ENCODE measurements at regions not wholly inside any gene's neighbourhood (a gene's known extent, or its start where the extent isn't known, plus 50 kb on each side); places are given as distances from the start of the nearest gene placed in this dataset.

- H3K36me3 Mint-ChIP-seq = no peaks in the 10 kb centered on the region
- CTCF ChIA-PET = no interaction called here
- H3K9me3 Mint-ChIP-seq = no peaks in the 10 kb centered on the region
- no peaks in the 10 kb centered on the region for H3K27me3 Mint-ChIP-seq (ENCODE audit: low read depth)
- no peaks in the 10 kb centered on the region for H3K4me1 Mint-ChIP-seq
- DNase-seq (ENCODE audit: low spot score) (no peak), ATAC-seq (no peak)
- no peak overlapping the region for H3K27ac Mint-ChIP-seq
- H3K4me3 Mint-ChIP-seq = no peak overlapping the region
- POLR2A ChIA-PET = no interaction called here
- TF ChIP-seq, protein P1, sequence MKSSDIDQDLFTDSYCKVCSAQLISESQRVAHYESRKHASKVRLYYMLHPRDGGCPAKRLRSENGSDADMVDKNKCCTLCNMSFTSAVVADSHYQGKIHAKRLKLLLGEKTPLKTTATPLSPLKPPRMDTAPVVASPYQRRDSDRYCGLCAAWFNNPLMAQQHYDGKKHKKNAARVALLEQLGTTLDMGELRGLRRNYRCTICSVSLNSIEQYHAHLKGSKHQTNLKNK (CRISPR knock-in tag; IDR thresholded peaks at IDR 0.05) = no peak
- TF ChIP-seq MYBL2 (CRISPR knock-in tag; IDR thresholded peaks at IDR 0.05) (no peak), SP1 (CRISPR knock-in tag; conservative IDR thresholded peaks at IDR 0.05) (no peak), CREB1 (CRISPR knock-in tag; IDR thresholded peaks at IDR 0.05) (no peak)
These were observed 61.7 kb downstream of the MRPS30 start for GRCh38 chr5:44870430-44870829.

DNA sequence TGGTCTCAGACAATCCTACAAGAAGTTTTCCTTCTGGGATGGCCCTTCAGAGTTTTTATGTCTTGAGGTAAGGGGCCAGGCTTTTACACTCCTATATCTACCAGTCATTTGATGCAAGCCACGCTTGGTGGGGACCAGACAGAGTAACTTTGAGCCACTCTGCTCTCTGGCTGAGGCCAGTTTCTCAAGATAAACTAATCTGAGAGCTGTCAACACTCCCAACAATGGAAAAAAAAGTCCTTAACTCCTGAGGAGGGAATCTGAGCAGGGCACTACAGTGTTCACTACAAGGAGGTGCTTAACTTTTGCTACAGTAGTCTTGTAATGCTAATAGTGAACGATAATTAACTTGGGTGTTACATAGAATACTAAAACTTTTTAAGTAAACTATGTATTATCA lies 62.7 kb downstream of the MRPS30 start:
- H3K27ac Mint-ChIP-seq = no peak overlapping the region
- H3K4me3 Mint-ChIP-seq = no peak overlapping the region
- DNase-seq (ENCODE audit: low spot score) (no peak), ATAC-seq (no peak)
- no peaks in the 10 kb centered on the region for H3K27me3 Mint-ChIP-seq (ENCODE audit: low read depth)
- H3K4me1 Mint-ChIP-seq = peaks cover 7% of the 10 kb centered on the region
- H3K36me3 Mint-ChIP-seq = no peaks in the 10 kb centered on the region
- H3K9me3 Mint-ChIP-seq = no peaks in the 10 kb centered on the region
- CTCF ChIA-PET = interaction anchor here (1.6 kb wide), 1 partner anchor 63 kb away, joined by 3 read pairs; no protein-coding TSS in a partner anchor
- POLR2A ChIA-PET = no interaction called here
- TF ChIP-seq TEAD4 (CRISPR knock-in tag; IDR thresholded peaks at IDR 0.05) = no peak
- TF ChIP-seq ETV6 (CRISPR knock-in tag; IDR thresholded peaks at IDR 0.05) = no peak
- TF ChIP-seq ZNF396 (CRISPR knock-in tag; IDR thresholded peaks at IDR 0.05; ENCODE audit: borderline replicate concordance) = no peak
- TF ChIP-seq GTF2I (CRISPR knock-in tag; conservative IDR thresholded peaks at IDR 0.05) = no peak
- no peak for TF ChIP-seq E2F4 (CRISPR knock-in tag; IDR thresholded peaks at IDR 0.05; ENCODE audit: borderline replicate concordance, low read depth)
- no peak for TF ChIP-seq GABPB1 (CRISPR knock-in tag; IDR thresholded peaks at IDR 0.05)
- no peak for TF ChIP-seq ZBTB21 (CRISPR knock-in tag; IDR thresholded peaks at IDR 0.05; ENCODE audit: borderline replicate concordance)
- TF ChIP-seq ZNF532 (CRISPR knock-in tag; IDR thresholded peaks at IDR 0.05; ENCODE audit: borderline replicate concordance) = no peak
- TF ChIP-seq PRRX2 (CRISPR knock-in tag; IDR thresholded peaks at IDR 0.05) = no peak
- no peak for TF ChIP-seq RORB (CRISPR knock-in tag; IDR thresholded peaks at IDR 0.05)
- TF ChIP-seq FOXK1 (CRISPR knock-in tag; IDR thresholded peaks at IDR 0.05) = no peak

DNA sequence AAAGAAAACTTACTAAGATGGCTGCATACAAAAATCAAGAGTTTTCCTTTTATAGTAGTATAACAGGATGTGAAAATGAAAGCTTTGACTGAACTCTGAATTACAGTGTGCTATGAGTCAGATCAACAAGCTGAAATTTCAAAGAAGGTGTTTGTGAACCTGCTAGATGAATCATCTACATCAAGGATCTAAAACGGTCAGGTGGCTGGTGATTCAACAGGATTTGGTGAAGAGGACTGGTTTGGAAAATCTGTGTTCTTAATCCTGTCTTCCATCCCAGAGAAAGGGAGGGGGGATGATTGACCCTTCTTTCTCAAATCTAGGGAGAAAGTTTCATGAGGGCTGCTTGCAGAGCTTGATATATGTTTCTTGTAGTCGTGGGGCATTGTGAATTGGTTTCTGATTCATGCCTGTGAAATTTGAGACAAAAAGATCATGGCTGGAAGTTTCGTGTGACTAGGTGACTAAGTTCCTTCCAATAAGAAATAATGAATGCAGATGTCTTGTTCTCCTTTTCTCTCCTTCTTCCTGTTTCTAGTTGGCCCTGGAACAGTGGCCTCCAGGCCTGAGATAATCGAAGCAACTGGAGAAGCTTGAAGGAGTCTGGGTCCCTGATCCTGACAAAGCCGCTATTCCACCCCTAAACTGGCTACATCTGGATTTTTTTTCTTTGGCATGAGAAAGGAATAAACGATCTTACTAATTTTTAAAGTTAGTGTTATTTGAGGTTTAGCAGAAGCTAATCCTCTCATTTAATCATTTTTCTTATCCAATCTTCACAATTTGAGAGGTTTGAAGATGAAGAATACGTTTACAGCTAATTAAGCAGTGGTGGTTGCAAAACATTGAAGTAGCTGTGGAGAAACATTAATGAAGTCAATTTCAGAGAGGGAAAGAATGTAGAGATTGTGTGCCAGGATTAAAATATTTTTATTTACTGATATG lies 67.2 kb downstream of the MRPS30 start:
- Mint-ChIP-seq H3K9me3 (0 out of 2 replicates have a peak, but pooled peaks cover 3% of the 10 kb centered on the region), H3K27ac (peak overlapping the region; percentile 52; the same call in 1 of the 2 replicates)
- POLR2A ChIA-PET = no interaction called here
- no peak for TF ChIP-seq ZNF532 (CRISPR knock-in tag; IDR thresholded peaks at IDR 0.05; ENCODE audit: borderline replicate concordance)
- no peak for TF ChIP-seq FOXP1 (CRISPR knock-in tag; IDR thresholded peaks at IDR 0.05; ENCODE audit: borderline replicate concordance)
- no peak for TF ChIP-seq ZNF512 (CRISPR knock-in tag; IDR thresholded peaks at IDR 0.05; ENCODE audit: borderline replicate concordance)
- TF ChIP-seq, protein P2, sequence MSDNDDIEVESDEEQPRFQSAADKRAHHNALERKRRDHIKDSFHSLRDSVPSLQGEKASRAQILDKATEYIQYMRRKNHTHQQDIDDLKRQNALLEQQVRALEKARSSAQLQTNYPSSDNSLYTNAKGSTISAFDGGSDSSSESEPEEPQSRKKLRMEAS (CRISPR knock-in tag; IDR thresholded peaks at IDR 0.05) = no peak
- TF ChIP-seq ZNF219 (CRISPR knock-in tag; IDR thresholded peaks at IDR 0.05; ENCODE audit: borderline replicate concordance) = no peak
- TF ChIP-seq GTF2I (CRISPR knock-in tag; conservative IDR thresholded peaks at IDR 0.05) = no peak

More for the DNA sequence above, 67.2 kb downstream of the MRPS30 start:
- Mint-ChIP-seq H3K4me3 (no peak overlapping the region), H3K4me1 (peaks cover 7% of the 10 kb centered on the region), H3K36me3 (no peaks in the 10 kb centered on the region), H3K27me3 (ENCODE audit: low read depth) (no peaks in the 10 kb centered on the region)
- no peak for ATAC-seq
- no peak for DNase-seq (ENCODE audit: low spot score)
- CTCF ChIA-PET = no interaction called here

Data from WTC11 (cell line).